ENCODE measurements at regions not wholly inside any gene's neighbourhood (a gene's known extent, or its start where the extent isn't known, plus 50 kb on each side); places are given as distances from the start of the nearest gene placed in this dataset.

DNA sequence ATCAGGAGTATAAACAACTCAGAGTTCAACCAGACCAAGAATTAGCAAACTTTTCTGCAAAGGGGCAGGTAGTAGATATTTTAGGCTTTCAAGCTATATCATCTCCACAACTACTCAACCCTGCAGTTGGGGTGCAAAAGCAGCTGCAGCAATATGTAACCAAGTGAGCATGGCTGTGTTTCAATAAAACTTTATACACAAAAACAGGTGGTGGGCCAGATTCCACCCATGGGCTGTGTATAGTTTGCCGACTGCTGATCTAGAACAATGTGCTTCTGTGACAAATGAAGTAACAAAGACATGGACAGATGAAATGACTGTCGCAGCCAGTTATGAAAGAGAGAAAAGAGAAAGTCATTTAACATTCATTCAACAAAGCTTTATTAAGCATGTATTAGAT is 77.1 kb upstream of the DRD2 start:
- no peak for TF ChIP-seq ZNF274 (IDR thresholded peaks at IDR 0.05; ENCODE audit: low read depth, low read length)
- TF ChIP-seq EZH2 (IDR thresholded peaks at IDR 0.05): no peak
- TF ChIP-seq, protein P1, sequence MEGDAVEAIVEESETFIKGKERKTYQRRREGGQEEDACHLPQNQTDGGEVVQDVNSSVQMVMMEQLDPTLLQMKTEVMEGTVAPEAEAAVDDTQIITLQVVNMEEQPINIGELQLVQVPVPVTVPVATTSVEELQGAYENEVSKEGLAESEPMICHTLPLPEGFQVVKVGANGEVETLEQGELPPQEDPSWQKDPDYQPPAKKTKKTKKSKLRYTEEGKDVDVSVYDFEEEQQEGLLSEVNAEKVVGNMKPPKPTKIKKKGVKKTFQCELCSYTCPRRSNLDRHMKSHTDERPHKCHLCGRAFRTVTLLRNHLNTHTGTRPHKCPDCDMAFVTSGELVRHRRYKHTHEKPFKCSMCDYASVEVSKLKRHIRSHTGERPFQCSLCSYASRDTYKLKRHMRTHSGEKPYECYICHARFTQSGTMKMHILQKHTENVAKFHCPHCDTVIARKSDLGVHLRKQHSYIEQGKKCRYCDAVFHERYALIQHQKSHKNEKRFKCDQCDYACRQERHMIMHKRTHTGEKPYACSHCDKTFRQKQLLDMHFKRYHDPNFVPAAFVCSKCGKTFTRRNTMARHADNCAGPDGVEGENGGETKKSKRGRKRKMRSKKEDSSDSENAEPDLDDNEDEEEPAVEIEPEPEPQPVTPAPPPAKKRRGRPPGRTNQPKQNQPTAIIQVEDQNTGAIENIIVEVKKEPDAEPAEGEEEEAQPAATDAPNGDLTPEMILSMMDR (IDR thresholded peaks at IDR 0.05 in 2 of 3, conservative IDR thresholded peaks at IDR 0.05 in 1 of 3; ENCODE audit: borderline replicate concordance in 1 of 3, insufficient read depth in 1 of 3, low read depth in 2 of 3, low read length in 2 of 3): no peak
- no peak for TF ChIP-seq SRF (IDR thresholded peaks at IDR 0.05; ENCODE audit: low read depth)
- no peak for TF ChIP-seq FOSL1 (IDR thresholded peaks at IDR 0.05; ENCODE audit: low read depth)
- TF ChIP-seq, protein P2, sequence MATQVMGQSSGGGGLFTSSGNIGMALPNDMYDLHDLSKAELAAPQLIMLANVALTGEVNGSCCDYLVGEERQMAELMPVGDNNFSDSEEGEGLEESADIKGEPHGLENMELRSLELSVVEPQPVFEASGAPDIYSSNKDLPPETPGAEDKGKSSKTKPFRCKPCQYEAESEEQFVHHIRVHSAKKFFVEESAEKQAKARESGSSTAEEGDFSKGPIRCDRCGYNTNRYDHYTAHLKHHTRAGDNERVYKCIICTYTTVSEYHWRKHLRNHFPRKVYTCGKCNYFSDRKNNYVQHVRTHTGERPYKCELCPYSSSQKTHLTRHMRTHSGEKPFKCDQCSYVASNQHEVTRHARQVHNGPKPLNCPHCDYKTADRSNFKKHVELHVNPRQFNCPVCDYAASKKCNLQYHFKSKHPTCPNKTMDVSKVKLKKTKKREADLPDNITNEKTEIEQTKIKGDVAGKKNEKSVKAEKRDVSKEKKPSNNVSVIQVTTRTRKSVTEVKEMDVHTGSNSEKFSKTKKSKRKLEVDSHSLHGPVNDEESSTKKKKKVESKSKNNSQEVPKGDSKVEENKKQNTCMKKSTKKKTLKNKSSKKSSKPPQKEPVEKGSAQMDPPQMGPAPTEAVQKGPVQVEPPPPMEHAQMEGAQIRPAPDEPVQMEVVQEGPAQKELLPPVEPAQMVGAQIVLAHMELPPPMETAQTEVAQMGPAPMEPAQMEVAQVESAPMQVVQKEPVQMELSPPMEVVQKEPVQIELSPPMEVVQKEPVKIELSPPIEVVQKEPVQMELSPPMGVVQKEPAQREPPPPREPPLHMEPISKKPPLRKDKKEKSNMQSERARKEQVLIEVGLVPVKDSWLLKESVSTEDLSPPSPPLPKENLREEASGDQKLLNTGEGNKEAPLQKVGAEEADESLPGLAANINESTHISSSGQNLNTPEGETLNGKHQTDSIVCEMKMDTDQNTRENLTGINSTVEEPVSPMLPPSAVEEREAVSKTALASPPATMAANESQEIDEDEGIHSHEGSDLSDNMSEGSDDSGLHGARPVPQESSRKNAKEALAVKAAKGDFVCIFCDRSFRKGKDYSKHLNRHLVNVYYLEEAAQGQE (IDR thresholded peaks at IDR 0.05; ENCODE audit: low read depth): no peak
- TF ChIP-seq YY1 (IDR thresholded peaks at IDR 0.05; ENCODE audit: extremely low read depth, insufficient replicate concordance, low read depth, low read length): no peak
- no peak for TF ChIP-seq POLR2A (IDR thresholded peaks at IDR 0.05; ENCODE audit: borderline replicate concordance, extremely low read depth, insufficient read depth, insufficient read length)
- no peak for TF ChIP-seq EZH2phosphoT487 (IDR thresholded peaks at IDR 0.05; ENCODE audit: borderline replicate concordance)
- no peak for TF ChIP-seq RAD21 (IDR thresholded peaks at IDR 0.05; ENCODE audit: low read depth)
- TF ChIP-seq, protein P3, sequence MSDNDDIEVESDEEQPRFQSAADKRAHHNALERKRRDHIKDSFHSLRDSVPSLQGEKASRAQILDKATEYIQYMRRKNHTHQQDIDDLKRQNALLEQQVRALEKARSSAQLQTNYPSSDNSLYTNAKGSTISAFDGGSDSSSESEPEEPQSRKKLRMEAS (IDR thresholded peaks at IDR 0.05): no peak

Measured in HCT116 (cell line).